ENCODE measurements at regions not wholly inside any gene's neighbourhood (a gene's known extent, or its start where the extent isn't known, plus 50 kb on each side); places are given as distances from the start of the nearest gene placed in this dataset.

DNA sequence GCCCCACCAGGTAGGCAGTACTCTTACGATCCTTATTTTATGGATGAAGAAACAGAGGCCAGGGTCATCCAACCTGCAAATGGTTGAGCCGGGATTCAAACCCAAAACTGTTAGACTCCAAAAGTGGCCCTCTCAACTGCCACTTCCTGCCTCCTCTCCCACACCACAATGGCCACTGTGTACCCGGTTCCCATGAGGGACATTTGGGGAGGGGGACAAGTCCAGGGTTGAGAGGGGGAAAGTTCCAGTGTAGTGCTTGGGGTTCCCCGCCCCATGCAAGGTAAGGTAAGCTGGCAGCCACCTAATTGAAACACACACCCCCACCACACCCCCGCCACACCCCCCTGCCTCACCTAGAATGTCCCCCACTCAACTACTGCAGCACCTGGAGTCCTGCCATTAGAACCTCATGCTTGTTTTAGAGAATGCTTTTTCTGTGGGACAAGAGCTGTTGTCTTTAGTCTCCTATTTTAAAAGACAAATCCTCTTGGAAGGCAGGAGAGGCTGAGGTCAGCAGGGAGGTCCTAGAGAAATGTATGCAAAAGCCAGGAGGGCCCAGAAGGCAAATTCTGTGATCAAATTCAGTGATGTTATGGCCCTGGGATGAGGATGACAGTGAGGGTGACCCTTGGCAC, 145.2 kb downstream of the ZFP36L2 start:
- TF ChIP-seq POU2F2 (IDR thresholded peaks at IDR 0.05; ENCODE audit: borderline replicate concordance, low read depth, low read length) (no peak), POLR2A (IDR thresholded peaks at IDR 0.05; ENCODE audit: low read depth, low read length) (no peak), SMARCA5 (IDR thresholded peaks at IDR 0.05) (no peak), MEF2A (IDR thresholded peaks at IDR 0.05; ENCODE audit: insufficient read depth, low read depth, low read length) (no peak), CHD2 (IDR thresholded peaks at IDR 0.05; ENCODE audit: borderline replicate concordance, low read depth, low read length) (no peak), RAD21 (IDR thresholded peaks at IDR 0.05; ENCODE audit: insufficient read depth, low read depth, low read length) (no peak), SUZ12 (IDR thresholded peaks at IDR 0.05; ENCODE audit: unreplicated experiment) (no peak)
- TF ChIP-seq, protein P1, sequence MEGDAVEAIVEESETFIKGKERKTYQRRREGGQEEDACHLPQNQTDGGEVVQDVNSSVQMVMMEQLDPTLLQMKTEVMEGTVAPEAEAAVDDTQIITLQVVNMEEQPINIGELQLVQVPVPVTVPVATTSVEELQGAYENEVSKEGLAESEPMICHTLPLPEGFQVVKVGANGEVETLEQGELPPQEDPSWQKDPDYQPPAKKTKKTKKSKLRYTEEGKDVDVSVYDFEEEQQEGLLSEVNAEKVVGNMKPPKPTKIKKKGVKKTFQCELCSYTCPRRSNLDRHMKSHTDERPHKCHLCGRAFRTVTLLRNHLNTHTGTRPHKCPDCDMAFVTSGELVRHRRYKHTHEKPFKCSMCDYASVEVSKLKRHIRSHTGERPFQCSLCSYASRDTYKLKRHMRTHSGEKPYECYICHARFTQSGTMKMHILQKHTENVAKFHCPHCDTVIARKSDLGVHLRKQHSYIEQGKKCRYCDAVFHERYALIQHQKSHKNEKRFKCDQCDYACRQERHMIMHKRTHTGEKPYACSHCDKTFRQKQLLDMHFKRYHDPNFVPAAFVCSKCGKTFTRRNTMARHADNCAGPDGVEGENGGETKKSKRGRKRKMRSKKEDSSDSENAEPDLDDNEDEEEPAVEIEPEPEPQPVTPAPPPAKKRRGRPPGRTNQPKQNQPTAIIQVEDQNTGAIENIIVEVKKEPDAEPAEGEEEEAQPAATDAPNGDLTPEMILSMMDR (IDR thresholded peaks at IDR 0.05 in 2 of 3, conservative IDR thresholded peaks at IDR 0.05 in 1 of 3; ENCODE audit: control insufficient read depth in 2 of 3, extremely low read depth in 1 of 3, insufficient read depth in 1 of 3, low read depth in 3 of 3, low read length in 3 of 3), result no peak
